GM12865 (cell line): ENCODE measurements at regions not wholly inside any gene's neighbourhood (a gene's known extent, or its start where the extent isn't known, plus 50 kb on each side); places are given as distances from the start of the nearest gene placed in this dataset.

Experiments used
- DNase-seq: peaks from one replicate; pipeline ENCODE4 v3.0.0; 2010; ENCODE audit warnings: low read depth
- H3K4me3 ChIP-seq: 2 replicates; pipeline ENCODE4 v1.5.1; 2011; ENCODE audit warnings: mild to moderate bottlenecking, low read depth, low read length, control low read depth
- TF ChIP-seq, protein P1 (sequence below): IDR thresholded peaks from 2 replicates; pipeline ENCODE4 v1.5.1; 2011; ENCODE audit warnings: low read length, control low read depth, low read depth, inconsistent platforms; ENCODE audit not compliant: insufficient read depth; ENCODE audit errors: missing control alignments

DNA sequence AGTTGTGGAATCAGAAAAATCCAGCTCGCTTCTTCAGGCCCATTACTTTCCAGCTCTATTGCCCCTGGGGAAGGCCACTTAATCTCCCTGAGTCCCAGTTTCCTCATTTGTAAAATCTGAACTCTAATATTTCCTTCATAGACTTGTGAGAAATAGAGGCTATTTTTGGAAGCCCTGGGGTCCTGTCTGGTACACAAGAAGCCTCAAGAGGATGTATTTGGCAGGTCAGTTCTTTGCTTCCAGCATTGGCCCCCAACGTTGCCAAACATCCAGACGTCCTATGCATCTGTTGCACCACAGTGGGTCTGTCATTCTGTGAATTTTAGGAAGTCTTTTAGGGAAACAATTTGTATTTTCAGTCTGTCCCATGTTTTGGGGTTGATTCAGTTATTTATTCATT lies 525.9 kb downstream of the EBF1 start:
- TF ChIP-seq, protein P1, sequence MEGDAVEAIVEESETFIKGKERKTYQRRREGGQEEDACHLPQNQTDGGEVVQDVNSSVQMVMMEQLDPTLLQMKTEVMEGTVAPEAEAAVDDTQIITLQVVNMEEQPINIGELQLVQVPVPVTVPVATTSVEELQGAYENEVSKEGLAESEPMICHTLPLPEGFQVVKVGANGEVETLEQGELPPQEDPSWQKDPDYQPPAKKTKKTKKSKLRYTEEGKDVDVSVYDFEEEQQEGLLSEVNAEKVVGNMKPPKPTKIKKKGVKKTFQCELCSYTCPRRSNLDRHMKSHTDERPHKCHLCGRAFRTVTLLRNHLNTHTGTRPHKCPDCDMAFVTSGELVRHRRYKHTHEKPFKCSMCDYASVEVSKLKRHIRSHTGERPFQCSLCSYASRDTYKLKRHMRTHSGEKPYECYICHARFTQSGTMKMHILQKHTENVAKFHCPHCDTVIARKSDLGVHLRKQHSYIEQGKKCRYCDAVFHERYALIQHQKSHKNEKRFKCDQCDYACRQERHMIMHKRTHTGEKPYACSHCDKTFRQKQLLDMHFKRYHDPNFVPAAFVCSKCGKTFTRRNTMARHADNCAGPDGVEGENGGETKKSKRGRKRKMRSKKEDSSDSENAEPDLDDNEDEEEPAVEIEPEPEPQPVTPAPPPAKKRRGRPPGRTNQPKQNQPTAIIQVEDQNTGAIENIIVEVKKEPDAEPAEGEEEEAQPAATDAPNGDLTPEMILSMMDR = no peak

DNA sequence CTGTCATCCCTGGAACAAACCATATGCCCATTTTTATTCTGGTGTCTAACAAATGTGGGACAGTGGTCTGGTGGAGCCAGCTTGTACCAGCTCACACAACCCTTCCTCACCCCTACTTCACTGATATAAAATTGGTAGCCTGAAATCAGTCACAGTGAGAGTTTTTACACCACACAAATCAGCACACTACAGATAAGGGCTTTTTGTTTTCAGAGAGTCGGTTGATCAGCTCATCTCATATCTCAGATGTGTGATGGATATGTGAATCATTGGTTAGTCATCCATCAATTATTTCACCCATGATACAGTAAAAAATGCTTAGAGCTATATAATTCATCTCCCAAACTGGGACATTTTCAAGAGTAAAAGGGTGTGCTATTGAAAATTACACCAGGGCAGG lies 529.2 kb downstream of the EBF1 start:
- no peak overlapping the region for H3K4me3 ChIP-seq
- TF ChIP-seq, protein P1 = no peak
- DNase-seq = no peak

More for the DNA sequence above, 525.9 kb downstream of the EBF1 start:
- no peak for DNase-seq
- H3K4me3 ChIP-seq = no peak overlapping the region

GRCh38 chr5:158569534-158569933 lies 530.2 kb downstream of the EBF1 start:
- DNase-seq = no peak
- TF ChIP-seq, protein P1 = no peak
- H3K4me3 ChIP-seq = no peak overlapping the region

- TF ChIP-seq, protein P1 = no peak
- no peak for DNase-seq
- no peak overlapping the region for H3K4me3 ChIP-seq
Measured at GRCh38 chr5:158565017-158565789, 534.5 kb downstream of the EBF1 start.

GRCh38 chr5:158563760-158564390 lies 535.8 kb downstream of the EBF1 start:
- TF ChIP-seq, protein P1 = no peak
- DNase-seq = no peak
- no peak overlapping the region for H3K4me3 ChIP-seq

GRCh38 chr5:158561562-158562190 lies 538.0 kb downstream of the EBF1 start:
- TF ChIP-seq, protein P1 = no peak
- DNase-seq = no peak
- H3K4me3 ChIP-seq = no peak overlapping the region
